ENCODE measurements at regions not wholly inside any gene's neighbourhood (a gene's known extent, or its start where the extent isn't known, plus 50 kb on each side); places are given as distances from the start of the nearest gene placed in this dataset.
A peak's percentile ranks its signal among the peaks of the same experiment; 100 is the strongest.
"Not testable (repeated sequence)": the region's sequence is repeated elsewhere in the genome, so short reads cannot be mapped to it uniquely, and the experiment has no call there.

DNA sequence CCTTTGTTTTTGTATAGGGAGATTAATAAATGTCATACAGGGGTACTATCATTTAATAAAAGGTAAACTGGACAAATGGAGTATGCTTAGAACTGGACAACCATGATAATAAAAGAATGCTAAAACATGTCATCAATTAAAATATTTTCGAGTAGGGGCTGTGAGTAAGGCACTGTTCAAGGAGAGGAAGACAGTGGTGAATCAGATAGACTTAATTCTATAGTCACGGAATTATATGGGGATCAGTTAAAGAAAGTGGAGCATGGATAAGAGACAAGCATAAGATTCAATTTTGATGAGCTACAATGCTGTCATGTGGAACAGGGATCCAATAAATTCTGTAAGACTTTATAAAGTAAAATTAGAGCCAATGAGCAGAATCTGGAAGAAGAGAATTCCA, 104.5 kb downstream of the HMHB1 start:
- Mint-ChIP-seq H3K4me3 (no peak overlapping the region), H3K36me3 (no peaks in the 10 kb centered on the region), H3K9me3 (no peaks in the 10 kb centered on the region), H3K27me3 (peaks cover 0 to 10% (median 2%) of the 10 kb centered on the region in 5 donors), H3K27ac (no peak overlapping the region), H3K4me1 (peaks cover 0 to 15% (median 0%) of the 10 kb centered on the region in 4 donors)
- DNase-seq (no peak), ATAC-seq (no peak)
- POLR2A ChIA-PET = interaction anchor here (0.6 kb wide), 1 partner anchor 629 kb away, joined by 5 read pairs; no protein-coding TSS in a partner anchor

DNA sequence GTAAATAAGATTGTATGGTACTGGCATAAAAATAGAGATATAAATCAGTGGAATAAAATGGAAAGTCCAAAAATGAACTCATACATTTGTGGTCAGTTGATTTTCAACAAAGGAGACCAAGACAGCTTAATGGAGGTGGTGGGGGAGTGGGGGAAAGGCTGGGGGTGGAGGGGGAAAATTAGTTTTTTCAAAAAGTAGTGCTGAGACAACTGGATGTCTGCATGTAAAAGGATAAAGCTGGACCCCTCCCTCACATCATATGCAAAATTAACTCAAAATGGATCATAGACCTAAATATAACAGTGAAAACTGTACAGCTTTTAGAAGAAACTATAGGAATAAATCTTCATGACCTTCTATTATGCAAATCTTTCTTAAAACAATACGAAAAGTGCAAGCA, 107.0 kb downstream of the HMHB1 start:
- no peak for DNase-seq
- Mint-ChIP-seq H3K4me3 (no peak overlapping the region), H3K9me3 (no peaks in the 10 kb centered on the region), H3K36me3 (no peaks in the 10 kb centered on the region), H3K27me3 (peaks cover 0 to 7% (median 2%) of the 10 kb centered on the region in 5 donors), H3K27ac (no peak overlapping the region), H3K4me1 (peaks cover 0 to 15% (median 0%) of the 10 kb centered on the region in 4 donors)
- ATAC-seq = no peak
- POLR2A ChIA-PET = no interaction called here

DNA sequence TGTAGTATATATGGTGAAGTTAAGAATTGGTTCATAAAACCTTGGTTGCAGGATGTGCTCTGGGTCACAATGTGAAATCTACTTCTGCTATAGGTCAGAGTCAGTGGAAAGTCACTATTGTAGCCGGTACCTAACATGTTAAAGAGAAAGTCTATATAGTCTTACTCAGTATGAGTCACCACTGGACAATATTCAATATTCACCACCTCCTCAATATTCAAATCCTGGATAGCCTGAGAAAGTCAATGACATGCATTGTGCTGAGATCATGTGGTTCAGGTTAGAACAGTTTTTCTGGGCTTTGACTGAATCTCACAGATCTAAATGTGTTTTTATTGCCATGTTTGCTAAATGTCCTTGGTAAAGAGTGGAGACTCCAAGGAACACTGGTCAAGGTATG, 108.8 kb downstream of the HMHB1 start:
- POLR2A ChIA-PET = no interaction called here
- no peak for DNase-seq
- no peaks in the 10 kb centered on the region for H3K9me3 Mint-ChIP-seq
- H3K4me1 Mint-ChIP-seq = no peaks in the 10 kb centered on the region
- H3K27me3 Mint-ChIP-seq = peaks cover 0 to 4% (median 0%) of the 10 kb centered on the region in 5 donors
- H3K27ac Mint-ChIP-seq = no peak overlapping the region
- H3K4me3 Mint-ChIP-seq = no peak overlapping the region
- no peak for ATAC-seq
- no peaks in the 10 kb centered on the region for H3K36me3 Mint-ChIP-seq

DNA sequence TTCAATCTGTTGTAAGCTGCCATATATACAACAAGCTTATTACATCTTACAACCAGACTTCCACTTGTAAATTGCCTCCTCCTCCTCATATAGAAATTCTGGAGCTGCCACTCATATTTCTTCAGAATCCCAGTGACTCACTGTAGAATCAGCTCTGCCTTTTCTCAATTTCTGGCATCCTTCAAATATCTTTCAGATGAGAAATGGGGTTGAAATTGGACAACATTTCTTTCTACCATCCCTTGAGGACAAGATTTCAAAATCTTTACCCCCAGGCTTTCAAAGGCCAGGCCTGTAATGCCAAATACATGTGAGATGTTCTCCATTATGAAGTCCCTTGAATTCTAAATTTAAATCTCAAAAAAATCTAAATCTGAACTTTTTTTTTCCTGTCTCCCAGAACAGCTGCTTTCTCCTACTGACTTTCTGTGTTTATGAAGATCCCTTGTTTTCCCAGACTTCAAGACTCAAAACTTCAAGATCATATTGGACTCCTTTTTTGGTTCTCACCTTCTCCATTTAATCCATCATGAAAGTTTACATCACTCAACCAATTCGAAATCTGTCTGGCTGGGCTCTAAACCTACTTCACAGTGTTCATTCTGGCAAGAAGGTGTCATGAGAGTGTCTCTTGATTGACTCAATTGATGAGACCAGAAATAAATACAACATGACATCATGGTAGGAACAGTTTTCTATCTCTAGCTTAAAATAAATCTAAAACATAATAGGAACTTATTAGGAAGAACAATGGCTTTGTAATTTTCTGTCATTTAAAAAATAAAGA, 109.8 kb downstream of the HMHB1 start:
- no peak overlapping the region for H3K27ac Mint-ChIP-seq
- ATAC-seq (no peak), DNase-seq (no peak)
- H3K9me3 Mint-ChIP-seq = no peaks in the 10 kb centered on the region
- H3K4me1 Mint-ChIP-seq = no peaks in the 10 kb centered on the region
- POLR2A ChIA-PET = no interaction called here
- peaks cover 0 to 4% (median 0%) of the 10 kb centered on the region in 5 donors for H3K27me3 Mint-ChIP-seq
- H3K36me3 Mint-ChIP-seq = no peaks in the 10 kb centered on the region
- H3K4me3 Mint-ChIP-seq = no peak overlapping the region

DNA sequence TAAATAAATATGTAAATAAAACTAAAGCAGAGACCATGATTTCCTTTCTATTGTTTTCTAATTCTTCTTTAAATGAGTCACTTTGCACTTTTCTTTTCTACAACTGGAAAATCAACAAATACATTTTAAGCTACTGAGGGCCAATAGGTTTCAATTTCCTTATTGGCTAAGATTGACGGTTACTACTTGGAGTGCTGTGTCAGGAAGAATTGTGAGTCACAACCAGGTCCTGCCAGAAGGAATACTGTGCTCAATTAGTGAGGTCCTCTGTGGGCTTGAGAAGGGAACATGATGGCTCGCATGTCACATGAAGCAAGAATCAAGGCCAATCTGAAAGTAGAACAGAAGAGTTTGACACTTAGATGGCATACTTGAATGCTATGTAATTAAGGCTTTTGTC, 110.8 kb downstream of the HMHB1 start:
- Mint-ChIP-seq H3K4me3 (no peak overlapping the region), H3K9me3 (no peaks in the 10 kb centered on the region), H3K27me3 (peaks cover 0 to 4% (median 0%) of the 10 kb centered on the region in 5 donors), H3K4me1 (no peaks in the 10 kb centered on the region), H3K36me3 (no peaks in the 10 kb centered on the region), H3K27ac (no peak overlapping the region)
- DNase-seq (no peak), ATAC-seq (no peak)
- POLR2A ChIA-PET = no interaction called here

DNA sequence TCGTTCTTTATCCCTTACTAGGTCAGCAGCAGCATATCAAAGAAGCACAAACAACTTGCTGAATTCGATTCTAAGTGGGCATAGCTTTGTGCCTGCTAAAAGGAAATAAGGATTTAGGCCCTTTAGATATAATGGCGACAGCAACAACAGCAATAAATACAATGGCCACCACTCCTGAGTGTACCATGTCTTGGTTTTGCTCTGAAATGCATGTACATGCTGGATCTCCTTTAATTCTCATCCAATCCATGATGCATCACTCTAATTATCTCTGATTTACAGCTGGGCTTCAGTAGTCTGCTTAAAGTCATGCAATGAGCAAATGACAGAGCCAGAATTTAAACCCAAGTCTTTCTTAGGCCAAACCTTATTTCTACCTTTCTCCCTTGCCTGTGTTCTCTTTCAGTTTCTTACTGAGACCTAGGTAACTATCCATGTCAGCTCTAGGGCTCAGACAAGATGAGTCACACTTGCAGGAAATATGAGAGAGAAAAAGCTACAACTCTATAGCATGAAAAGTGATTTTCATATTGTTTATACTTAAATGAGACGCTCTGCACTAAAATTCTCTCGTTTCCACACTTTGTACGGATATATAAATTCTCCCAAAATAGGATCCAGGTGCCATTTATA, 111.8 kb downstream of the HMHB1 start:
- no peak overlapping the region for H3K27ac Mint-ChIP-seq
- H3K4me3 Mint-ChIP-seq = no peak overlapping the region
- no peaks in the 10 kb centered on the region for H3K9me3 Mint-ChIP-seq
- peaks cover 0 to 4% (median 2%) of the 10 kb centered on the region in 5 donors for H3K27me3 Mint-ChIP-seq
- no peaks in the 10 kb centered on the region for H3K36me3 Mint-ChIP-seq
- ATAC-seq = no peak
- DNase-seq = no peak
- no peaks in the 10 kb centered on the region for H3K4me1 Mint-ChIP-seq
- POLR2A ChIA-PET = no interaction called here

DNA sequence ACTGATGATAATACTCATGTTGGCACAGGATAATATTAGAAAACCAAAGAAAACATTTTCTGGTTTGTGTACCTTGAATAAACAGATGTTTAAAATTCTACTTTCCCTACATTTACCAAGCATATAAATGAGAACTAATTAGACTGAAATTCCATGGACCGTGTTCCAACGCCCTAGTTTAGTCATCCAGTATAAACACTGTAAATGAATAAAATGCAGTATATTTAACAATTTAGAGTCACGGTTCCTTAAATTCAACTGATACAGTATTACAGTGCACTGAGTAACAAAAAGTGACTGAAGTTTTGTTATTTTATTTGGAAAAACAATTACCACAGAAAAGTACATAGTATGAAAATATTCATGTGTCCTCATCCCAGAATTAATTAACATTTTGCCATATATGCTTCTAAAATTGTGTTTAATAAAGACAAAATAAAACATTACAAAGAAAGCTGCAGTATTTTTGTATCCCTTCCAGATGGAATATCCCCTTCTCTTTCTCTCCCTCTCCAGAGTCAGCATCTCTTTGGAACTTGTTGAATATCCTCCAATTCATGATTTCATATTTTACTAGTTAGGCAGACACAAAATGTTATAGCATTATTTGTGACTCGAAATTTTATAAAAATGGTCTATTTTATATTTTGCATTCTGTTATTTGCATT, 112.5 kb downstream of the HMHB1 start:
- Mint-ChIP-seq H3K27ac (no peak overlapping the region), H3K36me3 (no peaks in the 10 kb centered on the region), H3K27me3 (peaks cover 0 to 4% (median 2%) of the 10 kb centered on the region in 5 donors), H3K4me3 (no peak overlapping the region), H3K4me1 (no peaks in the 10 kb centered on the region), H3K9me3 (no peaks in the 10 kb centered on the region)
- DNase-seq (no peak), ATAC-seq (no peak)
- POLR2A ChIA-PET = interaction anchor here (0.7 kb wide), 1 partner anchor 209 kb away, joined by 4 read pairs; no protein-coding TSS in a partner anchor

DNA sequence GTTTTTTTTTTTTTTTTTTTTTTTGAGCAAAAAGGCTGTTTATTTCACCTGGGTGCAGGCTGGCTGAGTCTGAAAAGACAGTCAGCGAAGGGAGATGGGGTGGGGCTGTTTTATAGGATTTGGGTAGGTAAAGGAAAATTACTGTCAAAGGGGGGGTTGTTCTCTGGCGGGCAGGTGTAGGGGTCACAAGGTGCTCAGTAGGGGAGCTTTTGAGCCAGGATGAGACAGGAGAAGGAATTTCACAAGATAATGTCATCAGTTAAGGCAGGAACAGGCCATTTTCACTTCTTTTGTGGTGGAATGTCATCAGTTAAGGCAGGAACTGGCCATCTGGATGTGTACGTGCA, 113.0 kb downstream of the HMHB1 start:
- not testable (repeated sequence) for H3K9me3 Mint-ChIP-seq, H3K4me3 Mint-ChIP-seq, H3K4me1 Mint-ChIP-seq, H3K27ac Mint-ChIP-seq, ATAC-seq, H3K36me3 Mint-ChIP-seq, H3K27me3 Mint-ChIP-seq, DNase-seq
- POLR2A ChIA-PET = interaction anchor here (0.7 kb wide), 1 partner anchor 208 kb away, joined by 4 read pairs; no protein-coding TSS in a partner anchor

DNA sequence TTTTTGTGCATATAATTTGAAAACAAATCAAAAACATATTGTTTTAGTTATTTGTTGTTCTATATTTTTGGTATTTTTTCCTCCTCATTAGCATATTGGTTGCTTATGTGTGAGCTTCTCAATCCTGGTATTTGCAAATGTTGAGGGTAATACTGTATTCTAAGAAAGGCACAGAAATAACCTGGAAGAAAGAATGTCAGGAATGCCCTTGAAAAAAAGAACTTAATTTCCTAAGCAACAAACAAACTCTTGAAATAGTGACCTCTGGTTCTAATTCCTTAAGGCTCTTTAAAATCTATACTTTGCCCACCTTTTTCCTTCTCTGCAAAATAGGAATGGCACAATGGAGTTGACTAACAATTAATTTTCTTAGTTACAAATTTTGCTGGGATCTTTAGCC, 117.5 kb downstream of the HMHB1 start:
- POLR2A ChIA-PET = no interaction called here
- no peaks in the 10 kb centered on the region for H3K4me1 Mint-ChIP-seq
- no peak for ATAC-seq
- peaks cover 0 to 19% (median 13%) of the 10 kb centered on the region in 9 donors for H3K9me3 Mint-ChIP-seq
- H3K4me3 Mint-ChIP-seq = no peak overlapping the region
- no peak for DNase-seq
- H3K27me3 Mint-ChIP-seq = peaks cover 0 to 7% (median 2%) of the 10 kb centered on the region in 5 donors
- H3K27ac Mint-ChIP-seq = no peak overlapping the region
- peaks cover 0 to 19% (median 6%) of the 10 kb centered on the region in 3 donors for H3K36me3 Mint-ChIP-seq

DNA sequence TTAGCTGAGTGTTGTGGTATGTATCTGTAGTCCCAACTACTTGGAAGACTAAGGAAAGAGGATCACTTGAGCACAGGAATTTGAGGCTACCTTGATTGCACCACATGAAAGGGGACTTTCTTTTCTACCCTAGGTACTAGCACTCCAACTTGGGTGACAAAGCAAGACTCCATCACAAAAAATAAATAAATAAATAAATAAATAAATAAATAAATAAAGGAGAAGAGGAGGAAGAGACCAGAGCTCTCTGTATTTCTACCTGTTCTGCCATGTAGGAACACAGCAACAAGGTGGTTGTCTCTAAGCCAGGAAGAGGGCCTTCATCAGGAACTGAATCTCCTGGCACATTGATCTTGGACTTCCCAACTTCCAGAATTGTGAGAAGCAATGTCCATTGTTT, 118.6 kb downstream of the HMHB1 start:
- POLR2A ChIA-PET = no interaction called here
- no peak overlapping the region for H3K4me3 Mint-ChIP-seq
- H3K27ac Mint-ChIP-seq = no peak overlapping the region
- DNase-seq = no peak
- H3K9me3 Mint-ChIP-seq = peaks cover 0 to 30% (median 19%) of the 10 kb centered on the region in 9 donors
- H3K4me1 Mint-ChIP-seq = no peaks in the 10 kb centered on the region
- H3K27me3 Mint-ChIP-seq = peaks cover 0 to 7% (median 2%) of the 10 kb centered on the region in 5 donors
- ATAC-seq = no peak
- H3K36me3 Mint-ChIP-seq = peaks cover 0 to 23% (median 9%) of the 10 kb centered on the region in 3 donors

DNA sequence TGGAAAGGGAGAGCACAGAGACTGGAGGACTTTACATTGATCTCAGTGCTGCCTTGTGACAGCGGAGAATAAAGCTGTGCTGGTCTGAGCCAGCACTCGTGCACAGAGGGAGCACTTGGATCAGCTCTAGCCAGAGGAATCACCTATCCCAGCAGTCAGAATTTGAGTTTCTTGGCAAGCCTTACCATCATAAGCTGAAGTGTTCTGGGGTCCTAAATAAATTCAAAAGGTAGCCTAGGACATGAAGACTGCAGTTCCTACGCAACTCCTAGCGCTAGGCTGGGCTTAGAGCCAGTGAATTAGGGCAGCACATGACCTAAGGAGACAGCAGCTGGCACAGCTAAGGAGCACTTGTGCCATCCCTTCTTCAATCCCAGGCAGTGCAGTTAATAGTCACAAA, 119.5 kb downstream of the HMHB1 start:
- POLR2A ChIA-PET = no interaction called here
- no peak for ATAC-seq
- no peak for DNase-seq
- no peak overlapping the region for H3K4me3 Mint-ChIP-seq
- peaks cover 0 to 7% (median 0%) of the 10 kb centered on the region in 5 donors for H3K27me3 Mint-ChIP-seq
- no peaks in the 10 kb centered on the region for H3K4me1 Mint-ChIP-seq
- peak overlapping the region in 1 of 10 donors; percentile 49 for H3K27ac Mint-ChIP-seq
- peaks cover 0 to 23% (median 12%) of the 10 kb centered on the region in 3 donors for H3K36me3 Mint-ChIP-seq
- peaks cover 0 to 35% (median 26%) of the 10 kb centered on the region in 9 donors for H3K9me3 Mint-ChIP-seq

DNA sequence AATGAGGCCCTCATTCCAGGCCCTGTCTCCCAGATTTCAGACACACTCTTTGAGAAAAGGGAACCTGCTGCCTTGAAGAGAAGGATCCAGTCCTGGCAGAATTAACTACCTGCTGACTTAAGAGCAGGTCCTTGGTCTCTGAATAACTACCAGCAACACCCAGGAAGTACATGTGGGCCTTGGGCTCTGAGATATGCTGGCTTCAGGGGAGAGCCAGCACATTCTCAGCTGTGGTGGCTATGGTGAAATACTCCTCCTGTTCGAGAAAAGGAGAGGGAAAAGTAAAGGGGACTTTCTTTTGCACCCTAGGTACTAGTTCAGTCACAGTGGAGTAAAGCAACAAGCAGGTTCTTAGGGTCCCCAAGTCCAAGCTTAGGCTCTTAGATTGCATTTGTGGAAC, 120.0 kb downstream of the HMHB1 start:
- POLR2A ChIA-PET = no interaction called here
- ATAC-seq (no peak), DNase-seq (no peak)
- H3K36me3 Mint-ChIP-seq = peaks cover 0 to 23% (median 12%) of the 10 kb centered on the region in 3 donors
- H3K27me3 Mint-ChIP-seq = peaks cover 0 to 7% (median 0%) of the 10 kb centered on the region in 5 donors
- H3K27ac Mint-ChIP-seq = peak overlapping the region in 1 of 10 donors; percentile 49
- no peaks in the 10 kb centered on the region for H3K4me1 Mint-ChIP-seq
- peaks cover 0 to 35% (median 26%) of the 10 kb centered on the region in 9 donors for H3K9me3 Mint-ChIP-seq
- H3K4me3 Mint-ChIP-seq = no peak overlapping the region

DNA sequence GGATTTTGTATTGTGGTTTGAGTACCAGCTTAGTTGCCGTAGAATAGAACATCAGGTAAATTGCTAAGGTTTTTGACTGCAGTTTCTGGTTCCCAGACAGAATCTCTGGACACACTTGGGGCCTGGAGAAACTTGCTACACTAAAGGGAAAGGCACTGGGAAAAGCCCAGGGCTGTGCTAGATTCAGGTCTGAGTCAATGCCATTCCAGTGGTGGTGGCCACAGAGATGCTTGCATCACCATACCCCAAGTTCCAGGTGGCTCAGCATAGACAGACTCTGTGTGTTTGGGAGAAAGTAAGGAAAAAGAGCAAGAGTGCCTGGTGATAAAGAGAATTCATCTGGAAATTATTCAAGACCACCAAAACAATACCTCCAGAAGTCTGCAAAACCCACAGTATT, 120.6 kb downstream of the HMHB1 start:
- DNase-seq = no peak
- H3K27me3 Mint-ChIP-seq = peaks cover 0 to 7% (median 0%) of the 10 kb centered on the region in 5 donors
- no peak overlapping the region for H3K27ac Mint-ChIP-seq
- peaks cover 0 to 23% (median 12%) of the 10 kb centered on the region in 3 donors for H3K36me3 Mint-ChIP-seq
- no peak overlapping the region for H3K4me3 Mint-ChIP-seq
- no peaks in the 10 kb centered on the region for H3K4me1 Mint-ChIP-seq
- POLR2A ChIA-PET = no interaction called here
- no peak for ATAC-seq
- H3K9me3 Mint-ChIP-seq = peaks cover 0 to 35% (median 26%) of the 10 kb centered on the region in 9 donors

Measured in naive thymus-derived CD8-positive, alpha-beta T cell (primary cell).